HG03095 (cell line): ENCODE measurements at regions not wholly inside any gene's neighbourhood (a gene's known extent, or its start where the extent isn't known, plus 50 kb on each side); places are given as distances from the start of the nearest gene placed in this dataset.
"Not testable (repeated sequence)": the region's sequence is repeated elsewhere in the genome, so short reads cannot be mapped to it uniquely, and the experiment has no call there.

Experiments
- ATAC-seq: cut with Tn5 transposase; IDR thresholded peaks from one replicate; pipeline ENCODE4 v1.9.1; 2021; ENCODE audit warnings: moderate library complexity; ENCODE audit not compliant: unreplicated experiment

DNA sequence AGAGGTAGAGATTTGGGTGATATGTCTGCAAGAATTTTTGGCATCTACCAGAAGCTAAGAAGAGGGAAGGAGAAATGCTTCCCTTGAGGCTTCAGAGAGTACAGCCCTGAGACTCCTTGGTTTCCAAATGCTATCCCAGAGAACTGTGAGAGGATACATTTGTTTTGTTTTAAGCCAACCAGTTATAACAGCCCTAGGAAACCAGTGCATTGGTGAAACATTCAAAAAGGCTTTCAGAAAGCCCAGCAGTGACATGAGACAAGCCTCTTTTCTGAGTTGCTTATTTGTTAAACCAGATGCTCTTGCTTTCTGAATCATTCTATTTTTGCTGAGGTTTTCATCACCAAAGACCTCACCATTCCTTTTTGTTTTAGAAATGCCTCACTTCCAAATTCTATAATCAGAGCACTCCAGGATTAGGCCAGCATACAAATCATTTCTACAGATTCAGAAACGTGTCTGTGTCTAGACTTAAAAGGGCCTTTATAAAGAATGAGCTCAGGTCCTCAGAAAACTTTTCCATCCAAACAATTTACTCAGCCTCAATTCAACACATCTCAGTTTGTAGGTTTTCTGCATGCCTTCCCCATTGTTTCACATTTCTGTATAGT lies 1617.8 kb upstream of the FLRT2 start:
- no peak for ATAC-seq

- no peak for ATAC-seq
Observed at GRCh38 chr14:83913476-83913875, 1616.5 kb upstream of the FLRT2 start.

GRCh38 chr14:83918546-83918945 lies 1611.4 kb upstream of the FLRT2 start:
- no peak for ATAC-seq

DNA sequence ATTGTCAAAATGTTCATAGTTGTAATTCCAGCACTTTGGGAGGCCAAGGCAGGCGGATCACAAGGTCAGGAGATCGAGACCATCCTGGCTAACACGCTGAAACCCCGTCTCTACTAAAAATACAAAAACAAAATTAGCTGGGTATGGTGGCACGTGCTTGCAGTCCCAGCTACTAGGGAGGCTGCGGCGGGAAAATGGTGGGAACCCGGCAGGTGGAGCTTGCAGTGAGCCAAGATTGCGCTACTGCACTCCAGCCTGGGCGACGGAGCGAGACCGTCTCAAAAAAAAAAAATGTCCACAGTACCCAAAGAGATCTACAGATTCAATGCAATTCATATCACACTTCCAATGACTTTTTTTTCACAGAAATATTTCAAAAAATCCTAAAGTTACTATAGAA lies 1610.3 kb upstream of the FLRT2 start:
- not testable (repeated sequence) for ATAC-seq

DNA sequence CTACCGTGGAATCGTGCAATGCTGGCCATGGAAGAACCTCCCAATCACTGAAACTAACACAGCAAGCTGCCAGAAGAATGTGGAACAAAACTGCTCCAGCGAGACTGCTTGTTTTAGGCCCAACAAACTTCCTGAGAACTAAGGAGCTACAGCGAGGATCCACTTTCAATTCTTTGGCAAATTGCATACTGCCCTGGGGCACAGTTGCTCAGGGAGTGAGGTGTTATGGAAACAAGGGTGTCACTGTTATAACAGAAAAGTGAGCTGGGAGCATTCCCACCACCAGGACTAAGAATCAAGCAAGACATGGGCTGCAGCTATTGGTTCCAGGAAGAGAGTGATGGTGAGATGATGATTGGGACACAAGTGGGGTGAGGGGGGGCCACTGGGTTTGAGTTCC lies 1606.1 kb upstream of the FLRT2 start:
- no peak for ATAC-seq

GRCh38 chr14:83924259-83924658 lies 1605.7 kb upstream of the FLRT2 start:
- no peak for ATAC-seq

DNA sequence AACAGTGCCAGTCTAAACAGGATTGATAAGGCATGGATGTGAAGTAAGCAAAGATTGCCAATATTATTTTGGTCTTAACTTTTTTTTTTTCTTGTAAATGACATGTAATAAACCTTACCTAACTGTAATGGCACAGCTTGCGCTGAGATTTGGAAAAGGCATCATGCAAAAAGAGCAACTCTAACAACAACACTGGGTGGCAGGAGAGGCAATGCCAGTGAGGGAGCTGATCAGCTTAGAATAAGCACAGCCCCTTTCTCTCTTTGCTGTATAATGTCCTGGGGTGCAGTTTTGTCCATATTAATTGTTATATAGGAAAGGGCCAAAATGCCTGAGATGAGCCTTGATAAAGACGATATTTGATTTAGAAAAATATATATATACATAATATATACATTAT lies 1589.7 kb upstream of the FLRT2 start:
- ATAC-seq = no peak

GRCh38 chr14:83958359-83958758 lies 1571.6 kb upstream of the FLRT2 start:
- ATAC-seq = no peak

- no peak for ATAC-seq
Observed at GRCh38 chr14:83960832-83961512, 1569.0 kb upstream of the FLRT2 start.

DNA sequence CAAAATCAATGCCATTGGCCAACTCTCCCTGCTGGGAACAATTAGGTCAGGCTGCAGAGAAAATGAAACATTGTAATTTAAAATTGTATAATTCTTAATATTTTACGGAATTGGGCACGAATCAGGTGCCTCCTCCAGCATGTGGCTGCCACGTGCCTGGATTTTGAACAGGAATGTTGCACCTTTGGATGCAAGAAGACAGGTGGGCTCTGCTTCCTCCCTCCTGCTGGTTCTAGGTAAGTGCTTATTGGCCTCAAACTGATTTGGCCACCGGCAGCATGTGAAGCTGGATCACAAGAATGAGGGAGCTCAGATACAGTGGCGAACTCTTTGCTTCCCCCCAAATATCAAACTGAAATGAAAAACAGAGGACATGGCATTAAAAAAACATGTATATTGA lies 1559.9 kb upstream of the FLRT2 start:
- no peak for ATAC-seq

DNA sequence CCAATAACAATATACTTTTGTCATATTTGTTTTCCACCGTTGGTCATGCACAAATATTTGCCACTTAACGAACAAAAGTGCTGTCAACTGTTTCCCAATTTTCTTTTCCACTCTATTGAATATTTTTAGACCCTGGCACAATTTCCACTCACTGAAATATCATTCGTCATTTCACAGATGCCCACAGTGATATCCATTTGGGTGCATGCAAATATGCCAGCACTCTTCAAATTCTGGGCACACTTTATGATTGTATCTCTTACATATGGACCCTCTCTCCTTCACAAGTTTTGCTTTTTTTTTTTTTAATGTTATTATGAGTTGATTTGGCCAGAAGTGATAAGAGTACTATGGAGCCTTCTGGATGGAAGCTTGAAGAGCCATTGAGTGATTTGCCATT lies 1557.3 kb upstream of the FLRT2 start:
- no peak for ATAC-seq

DNA sequence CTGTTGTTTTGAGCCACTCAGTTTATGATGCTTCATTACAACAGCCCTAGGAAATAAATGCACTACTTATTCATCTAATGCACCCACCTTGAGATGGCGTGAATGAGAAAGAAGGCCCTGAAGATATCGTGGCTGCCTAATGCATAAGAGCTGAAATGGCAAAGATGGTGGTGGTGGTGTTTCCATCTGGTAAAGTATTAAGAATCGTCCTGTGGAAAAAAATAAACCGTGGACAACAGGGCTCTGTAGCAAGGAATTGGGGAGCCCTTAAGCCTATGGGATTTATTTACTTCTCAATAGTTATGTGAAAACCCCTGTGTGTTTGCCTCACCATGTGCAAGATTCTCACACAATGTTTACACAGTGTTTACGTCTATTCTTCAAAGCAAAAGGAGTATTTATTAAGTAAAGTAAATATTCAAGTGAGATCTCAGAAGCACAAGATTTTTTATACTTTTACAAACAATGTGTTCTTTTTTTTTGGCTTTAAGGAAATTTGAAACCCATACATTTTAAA lies 1555.2 kb upstream of the FLRT2 start:
- ATAC-seq = no peak

GRCh38 chr14:83975435-83975834 lies 1554.5 kb upstream of the FLRT2 start:
- no peak for ATAC-seq

DNA sequence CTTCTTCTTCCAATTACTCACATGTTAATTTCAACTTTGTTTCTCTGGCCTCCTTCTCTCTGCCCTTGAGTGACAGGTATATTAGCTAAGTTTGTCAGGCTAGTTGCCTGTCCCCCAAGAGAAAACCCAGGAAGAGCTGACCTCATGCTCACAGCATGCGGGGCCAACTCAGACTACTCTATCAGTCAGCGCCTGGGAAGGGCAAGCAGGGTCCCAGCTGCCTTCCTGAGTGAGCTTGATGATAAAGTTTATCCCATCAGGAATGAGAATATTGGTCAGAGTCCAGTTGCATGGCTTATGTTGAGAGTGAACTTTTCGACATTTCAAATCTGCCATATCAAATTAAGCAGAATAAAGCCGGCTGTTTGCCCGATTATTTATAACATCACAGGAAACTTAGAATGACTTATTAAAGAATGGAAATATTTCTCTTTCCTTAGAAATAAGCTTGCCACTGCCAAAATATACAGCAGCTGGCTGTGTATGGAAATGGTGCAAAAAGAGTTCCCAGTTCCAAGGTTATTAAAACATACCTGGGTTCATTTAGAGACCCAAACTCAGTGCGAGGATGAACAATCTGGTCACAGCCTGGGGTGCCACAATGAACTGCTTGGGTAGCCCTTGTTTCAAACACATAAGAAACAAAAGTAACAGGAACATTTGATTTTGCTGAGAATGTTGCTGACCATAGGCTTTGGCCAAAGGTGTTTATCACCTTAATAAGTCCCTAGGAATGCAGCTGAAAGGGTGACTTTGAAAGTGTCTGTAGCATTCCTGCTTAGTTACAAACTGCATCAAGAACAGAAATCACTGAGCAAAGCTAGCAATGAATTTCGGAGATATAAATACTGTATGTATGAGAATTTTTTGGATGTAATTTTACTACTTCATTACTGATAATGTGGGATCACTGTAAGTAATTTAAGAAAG lies 1553.8 kb upstream of the FLRT2 start:
- no peak for ATAC-seq

DNA sequence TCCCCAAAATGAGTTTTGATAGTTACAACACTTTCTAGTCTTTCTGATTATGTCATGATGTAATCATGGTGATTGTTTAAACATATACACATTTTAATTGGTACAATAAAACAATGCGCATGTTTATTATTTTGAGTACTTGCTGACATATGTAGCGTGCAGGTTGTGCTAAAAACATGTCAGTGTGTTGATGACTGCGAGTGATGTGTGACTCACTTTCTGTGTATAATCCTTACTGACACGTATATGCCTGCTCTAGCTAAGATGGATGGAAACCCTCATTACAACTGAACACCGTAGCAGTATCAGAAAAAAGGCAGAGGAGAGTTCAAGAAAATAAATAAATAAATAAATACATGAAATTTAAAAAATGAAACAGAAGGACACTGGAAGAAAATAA lies 1552.4 kb upstream of the FLRT2 start:
- ATAC-seq = no peak

GRCh38 chr14:83981676-83982258 lies 1548.2 kb upstream of the FLRT2 start:
- not testable (repeated sequence) for ATAC-seq

GRCh38 chr14:83988275-83988674 lies 1541.7 kb upstream of the FLRT2 start:
- ATAC-seq = no peak

DNA sequence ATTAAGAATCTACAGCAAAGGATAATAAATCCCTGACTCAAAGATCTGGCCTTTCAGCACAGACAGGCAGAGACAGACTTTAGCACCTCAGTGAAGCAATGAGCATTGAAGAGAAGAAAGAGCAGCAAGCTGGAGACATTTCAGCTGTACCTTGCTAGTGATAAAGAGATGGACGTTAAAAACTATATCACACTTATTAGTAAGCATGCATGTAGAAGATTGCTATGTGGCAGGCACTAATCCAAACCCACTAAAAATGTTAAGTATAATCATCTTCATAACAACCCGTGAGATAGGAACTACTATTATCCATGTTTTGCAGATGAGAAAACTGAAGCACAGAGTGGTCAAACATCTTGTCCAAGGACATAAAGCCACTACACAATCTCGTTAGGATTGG lies 1538.3 kb upstream of the FLRT2 start:
- ATAC-seq = no peak

GRCh38 chr14:83992857-83993256 lies 1537.1 kb upstream of the FLRT2 start:
- no peak for ATAC-seq

DNA sequence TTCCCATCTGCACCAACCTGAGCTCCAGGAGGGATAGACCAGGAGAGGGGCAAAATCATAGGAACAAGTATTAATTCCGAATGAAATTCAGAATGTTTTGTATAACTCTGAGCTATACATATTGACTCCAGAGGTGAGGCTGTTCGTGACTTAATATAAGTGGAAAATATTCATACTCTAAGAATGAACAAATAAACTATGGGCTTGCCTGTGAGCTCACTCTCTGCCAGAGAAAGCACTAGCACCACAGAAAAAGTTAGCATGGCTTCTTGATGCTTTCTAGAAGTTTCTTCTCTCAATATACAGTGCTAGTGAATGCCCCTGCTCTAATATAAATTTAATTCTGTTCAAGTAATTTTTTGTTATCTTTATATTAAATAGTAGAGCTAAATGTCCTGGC lies 1536.4 kb upstream of the FLRT2 start:
- no peak for ATAC-seq

DNA sequence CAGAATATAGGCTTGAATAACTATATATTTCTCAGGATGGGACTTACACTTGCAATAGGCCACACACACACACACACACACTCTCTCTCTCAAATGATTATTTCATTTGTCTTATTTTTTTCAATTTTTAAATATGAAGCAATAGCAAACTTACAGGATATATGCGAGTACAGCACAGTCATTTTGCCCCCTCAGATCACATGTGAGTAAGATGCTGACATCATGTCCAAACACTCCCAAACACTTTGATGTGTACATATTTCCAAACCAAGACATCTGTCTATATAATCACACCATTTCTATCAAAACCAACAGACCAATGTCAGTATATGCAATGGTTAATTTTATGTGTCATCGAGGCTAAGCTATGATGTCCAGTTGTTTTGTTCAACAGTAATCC lies 1535.9 kb upstream of the FLRT2 start:
- ATAC-seq = no peak
